Type B pancreatic cell (in vitro differentiated cells): ENCODE measurements at regions not wholly inside any gene's neighbourhood (a gene's known extent, or its start where the extent isn't known, plus 50 kb on each side); places are given as distances from the start of the nearest gene placed in this dataset.

Source experiments
- DNase-seq: peaks from one replicate; pipeline ENCODE4 v3.0.0; 2021; ENCODE audit warnings: mixed read lengths; ENCODE audit not compliant: unreplicated experiment; ENCODE audit errors: extremely low spot score
- H3K27ac Mint-ChIP-seq: 2 replicates; pipeline ENCODE4 v1.8.0; 2021; ENCODE audit warnings: mild to moderate bottlenecking, mixed read lengths
- H3K27me3 Mint-ChIP-seq: 2 replicates; pipeline ENCODE4 v1.8.0; 2021; ENCODE audit warnings: mixed read lengths
- H3K36me3 Mint-ChIP-seq: 2 replicates; pipeline ENCODE4 v1.8.0; 2021; ENCODE audit warnings: mixed read lengths
- H3K4me1 Mint-ChIP-seq: one replicate; pipeline ENCODE4 v1.8.0; 2021; ENCODE audit warnings: mixed read lengths; ENCODE audit not compliant: unreplicated experiment
- H3K4me3 Mint-ChIP-seq: 2 replicates; pipeline ENCODE4 v1.8.0; 2021; ENCODE audit warnings: mild to moderate bottlenecking, mixed read lengths
- H3K9me3 Mint-ChIP-seq: 2 replicates; pipeline ENCODE4 v1.8.0; 2021; ENCODE audit warnings: mixed read lengths
- TF ChIP-seq, protein P1 (sequence below): fragments of 200-600 bp; sonication (generic); conservative IDR thresholded peaks from 2 replicates; pipeline ENCODE4 v1.5.0; 2021; ENCODE audit warnings: antibody characterized with exemption, mild to moderate bottlenecking

DNA sequence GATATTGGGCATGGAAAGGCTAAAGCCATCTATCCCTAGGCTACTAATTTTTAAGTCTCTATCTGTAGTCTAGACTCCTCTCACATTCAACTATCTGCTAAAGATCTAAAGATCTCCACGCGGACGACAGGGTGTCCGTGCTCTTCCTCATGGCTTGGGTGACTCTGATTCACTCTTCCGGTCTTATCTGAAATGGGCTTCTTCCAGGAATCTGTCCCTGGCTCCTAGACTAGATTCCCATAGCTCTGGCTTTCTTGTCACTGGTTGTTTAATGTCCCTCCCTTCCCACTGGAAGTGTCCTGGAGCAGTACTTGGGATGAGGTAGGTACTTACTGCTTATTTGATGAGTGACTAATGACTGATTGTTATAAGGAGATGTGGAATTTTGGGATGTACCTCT is 62.0 kb upstream of the PODXL start:
- H3K36me3 Mint-ChIP-seq, result no peaks in the 10 kb centered on the region
- H3K27ac Mint-ChIP-seq, result no peak overlapping the region
- peaks cover 7% of the 10 kb centered on the region for H3K4me1 Mint-ChIP-seq
- peaks cover 4% of the 10 kb centered on the region for H3K27me3 Mint-ChIP-seq
- H3K4me3 Mint-ChIP-seq, result no peak overlapping the region
- DNase-seq, result no peak
- TF ChIP-seq, protein P1, sequence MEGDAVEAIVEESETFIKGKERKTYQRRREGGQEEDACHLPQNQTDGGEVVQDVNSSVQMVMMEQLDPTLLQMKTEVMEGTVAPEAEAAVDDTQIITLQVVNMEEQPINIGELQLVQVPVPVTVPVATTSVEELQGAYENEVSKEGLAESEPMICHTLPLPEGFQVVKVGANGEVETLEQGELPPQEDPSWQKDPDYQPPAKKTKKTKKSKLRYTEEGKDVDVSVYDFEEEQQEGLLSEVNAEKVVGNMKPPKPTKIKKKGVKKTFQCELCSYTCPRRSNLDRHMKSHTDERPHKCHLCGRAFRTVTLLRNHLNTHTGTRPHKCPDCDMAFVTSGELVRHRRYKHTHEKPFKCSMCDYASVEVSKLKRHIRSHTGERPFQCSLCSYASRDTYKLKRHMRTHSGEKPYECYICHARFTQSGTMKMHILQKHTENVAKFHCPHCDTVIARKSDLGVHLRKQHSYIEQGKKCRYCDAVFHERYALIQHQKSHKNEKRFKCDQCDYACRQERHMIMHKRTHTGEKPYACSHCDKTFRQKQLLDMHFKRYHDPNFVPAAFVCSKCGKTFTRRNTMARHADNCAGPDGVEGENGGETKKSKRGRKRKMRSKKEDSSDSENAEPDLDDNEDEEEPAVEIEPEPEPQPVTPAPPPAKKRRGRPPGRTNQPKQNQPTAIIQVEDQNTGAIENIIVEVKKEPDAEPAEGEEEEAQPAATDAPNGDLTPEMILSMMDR, result no peak
- no peaks in the 10 kb centered on the region for H3K9me3 Mint-ChIP-seq

DNA sequence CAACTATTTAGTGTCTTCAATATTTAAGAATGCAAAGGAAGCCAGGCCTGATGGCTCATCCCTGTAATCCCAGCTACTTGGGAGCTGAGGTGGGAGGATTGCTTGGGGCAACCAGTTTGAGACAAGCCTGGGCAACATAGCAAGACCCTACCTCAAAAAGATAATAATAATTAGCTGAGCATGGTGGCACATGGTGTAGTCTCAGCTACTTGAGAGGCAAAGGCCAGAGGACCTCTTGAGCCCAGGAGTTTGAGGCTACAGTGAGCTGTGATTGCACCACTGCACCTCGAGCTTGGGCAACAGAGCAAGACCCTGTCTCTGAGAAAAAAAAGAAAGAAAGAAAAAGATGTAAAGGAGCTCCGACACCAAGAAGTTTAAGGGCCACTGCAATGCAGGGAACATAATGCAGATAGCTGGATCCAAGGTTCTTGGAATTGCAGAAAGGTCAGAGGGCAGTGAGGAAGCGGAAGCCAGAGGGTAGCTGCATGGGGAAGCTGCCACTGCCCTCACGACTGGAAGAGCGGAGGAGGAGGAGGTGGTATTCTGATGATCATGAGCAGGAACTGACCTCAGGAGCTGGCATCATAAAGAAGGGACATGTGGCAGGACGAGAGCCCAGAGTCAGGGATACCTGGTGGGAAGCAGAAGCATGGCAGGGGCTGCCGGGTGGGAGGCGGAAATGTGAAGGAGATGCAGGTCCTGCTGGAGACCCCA is 60.2 kb upstream of the PODXL start:
- H3K27ac Mint-ChIP-seq, result no peak overlapping the region
- H3K27me3 Mint-ChIP-seq, result peaks cover 4% of the 10 kb centered on the region
- DNase-seq, result no peak
- H3K36me3 Mint-ChIP-seq, result no peaks in the 10 kb centered on the region
- H3K4me1 Mint-ChIP-seq, result peaks cover 7% of the 10 kb centered on the region
- TF ChIP-seq, protein P1, result no peak
- H3K4me3 Mint-ChIP-seq, result no peak overlapping the region
- no peaks in the 10 kb centered on the region for H3K9me3 Mint-ChIP-seq

DNA sequence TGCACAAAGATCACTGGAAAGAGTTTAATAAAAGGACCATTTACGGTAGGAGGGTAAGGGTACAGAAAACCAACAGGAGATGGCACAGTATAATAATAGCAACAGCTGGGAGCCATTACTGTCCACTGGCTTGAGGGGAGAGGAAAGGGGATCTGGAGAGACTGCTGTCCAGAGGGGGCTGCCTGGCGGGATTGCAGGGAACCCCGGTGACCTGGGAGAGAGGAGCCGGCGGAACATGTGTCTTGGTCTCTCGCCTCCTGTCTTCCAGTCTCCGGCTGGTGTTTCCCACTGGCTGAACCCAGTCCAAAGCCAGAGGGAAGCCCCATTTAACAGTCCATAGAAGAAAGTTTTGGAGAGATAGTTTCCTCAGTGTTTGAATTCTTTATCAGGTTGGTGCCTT is 57.5 kb upstream of the PODXL start:
- TF ChIP-seq, protein P1, result no peak
- H3K4me1 Mint-ChIP-seq, result peaks cover 4% of the 10 kb centered on the region
- peaks cover 4% of the 10 kb centered on the region for H3K27me3 Mint-ChIP-seq
- no peak overlapping the region for H3K4me3 Mint-ChIP-seq
- no peaks in the 10 kb centered on the region for H3K36me3 Mint-ChIP-seq
- no peak for DNase-seq
- no peaks in the 10 kb centered on the region for H3K9me3 Mint-ChIP-seq
- H3K27ac Mint-ChIP-seq, result no peak overlapping the region

DNA sequence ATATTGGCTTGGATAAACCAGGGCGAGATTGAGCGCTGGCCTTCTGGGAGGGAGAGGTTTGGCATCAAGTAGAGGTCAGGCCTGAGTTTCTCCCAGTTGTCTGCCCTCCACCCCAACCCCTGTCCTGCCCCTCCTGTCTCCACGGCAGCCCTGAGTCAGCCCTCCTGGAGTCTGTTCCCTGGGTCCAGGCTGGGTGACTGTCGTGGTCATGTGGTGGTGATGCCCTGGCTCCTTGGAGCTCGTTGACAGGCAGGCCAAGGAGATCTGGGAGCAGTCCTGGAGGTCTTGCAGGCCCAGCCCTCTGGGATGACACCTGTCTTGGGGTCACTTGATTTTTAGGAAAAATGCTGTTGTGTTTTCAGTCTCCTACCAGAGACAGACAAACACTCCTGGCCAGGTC is 53.6 kb upstream of the PODXL start:
- Mint-ChIP-seq H3K36me3 (no peaks in the 10 kb centered on the region), H3K9me3 (no peaks in the 10 kb centered on the region), H3K27me3 (peaks cover 27% of the 10 kb centered on the region), H3K4me1 (peaks cover 23% of the 10 kb centered on the region), H3K27ac (no peak overlapping the region), H3K4me3 (no peak overlapping the region)
- DNase-seq, result no peak
- TF ChIP-seq, protein P1, result no peak

DNA sequence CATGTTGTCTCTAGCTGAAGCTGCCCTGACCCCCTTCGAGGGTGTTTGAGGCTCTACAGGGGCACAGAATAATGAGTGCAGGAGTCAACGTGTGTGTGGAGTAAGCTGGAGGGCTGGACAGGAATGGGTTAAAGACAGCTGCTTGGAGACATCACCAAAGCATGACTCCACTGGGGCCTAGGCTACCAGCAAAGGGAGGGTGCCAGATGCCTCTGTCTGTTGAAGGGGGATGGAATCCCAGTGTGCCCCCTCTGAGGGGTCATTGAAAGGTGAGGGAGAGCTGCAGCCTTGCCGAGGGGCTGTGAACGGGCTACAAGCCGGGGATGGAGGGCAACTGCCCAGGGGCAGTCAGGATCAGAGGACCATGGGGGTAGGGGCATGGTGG is 51.7 kb upstream of the PODXL start:
- DNase-seq, result no peak
- H3K4me3 Mint-ChIP-seq, result no peak overlapping the region
- TF ChIP-seq, protein P1, result no peak
- peaks cover 39% of the 10 kb centered on the region for H3K27me3 Mint-ChIP-seq
- H3K36me3 Mint-ChIP-seq, result no peaks in the 10 kb centered on the region
- H3K4me1 Mint-ChIP-seq, result peaks cover 23% of the 10 kb centered on the region
- no peaks in the 10 kb centered on the region for H3K9me3 Mint-ChIP-seq
- H3K27ac Mint-ChIP-seq, result no peak overlapping the region
